ENCODE measurements at regions not wholly inside any gene's neighbourhood (a gene's known extent, or its start where the extent isn't known, plus 50 kb on each side); places are given as distances from the start of the nearest gene placed in this dataset.

- ATAC-seq (no peak), DNase-seq (no peak)
- Histone ChIP-seq H3K4me1 (no peaks in the 10 kb centered on the region), H3K27ac (no peak overlapping the region), H3K9me3 (no peaks in the 10 kb centered on the region), H3K4me3 (no peak overlapping the region), H3K36me3 (no peaks in the 10 kb centered on the region), H3K27me3 (no peaks in the 10 kb centered on the region)
- intact Hi-C loops (cut with DNase I), result no loop called here
- TF ChIP-seq, protein P1, sequence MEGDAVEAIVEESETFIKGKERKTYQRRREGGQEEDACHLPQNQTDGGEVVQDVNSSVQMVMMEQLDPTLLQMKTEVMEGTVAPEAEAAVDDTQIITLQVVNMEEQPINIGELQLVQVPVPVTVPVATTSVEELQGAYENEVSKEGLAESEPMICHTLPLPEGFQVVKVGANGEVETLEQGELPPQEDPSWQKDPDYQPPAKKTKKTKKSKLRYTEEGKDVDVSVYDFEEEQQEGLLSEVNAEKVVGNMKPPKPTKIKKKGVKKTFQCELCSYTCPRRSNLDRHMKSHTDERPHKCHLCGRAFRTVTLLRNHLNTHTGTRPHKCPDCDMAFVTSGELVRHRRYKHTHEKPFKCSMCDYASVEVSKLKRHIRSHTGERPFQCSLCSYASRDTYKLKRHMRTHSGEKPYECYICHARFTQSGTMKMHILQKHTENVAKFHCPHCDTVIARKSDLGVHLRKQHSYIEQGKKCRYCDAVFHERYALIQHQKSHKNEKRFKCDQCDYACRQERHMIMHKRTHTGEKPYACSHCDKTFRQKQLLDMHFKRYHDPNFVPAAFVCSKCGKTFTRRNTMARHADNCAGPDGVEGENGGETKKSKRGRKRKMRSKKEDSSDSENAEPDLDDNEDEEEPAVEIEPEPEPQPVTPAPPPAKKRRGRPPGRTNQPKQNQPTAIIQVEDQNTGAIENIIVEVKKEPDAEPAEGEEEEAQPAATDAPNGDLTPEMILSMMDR (IDR thresholded peaks at IDR 0.05), result no peak
Observed at GRCh38 chr13:81425286-81425685, 1084.4 kb upstream of the SPRY2 start.

DNA sequence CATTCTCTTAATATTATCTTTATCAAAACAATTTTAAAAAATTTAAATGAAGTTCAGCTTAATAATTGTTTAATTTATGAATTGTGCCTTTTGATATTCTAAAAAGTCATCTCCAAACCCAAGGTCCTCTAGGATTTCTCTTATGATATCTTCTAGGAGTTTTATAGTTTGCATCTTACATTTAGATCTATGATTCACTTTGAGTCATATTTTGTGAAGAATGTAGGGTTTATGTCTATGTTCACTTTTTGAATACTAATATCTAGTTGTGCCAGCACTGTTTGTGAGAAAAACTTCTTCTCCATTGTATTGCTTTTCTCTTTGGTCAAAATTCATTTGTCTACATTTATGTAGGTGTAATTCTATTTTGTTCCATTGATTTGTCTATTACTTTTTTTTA is 1068.4 kb upstream of the SPRY2 start:
- Histone ChIP-seq H3K4me1 (no peaks in the 10 kb centered on the region), H3K36me3 (no peaks in the 10 kb centered on the region), H3K9me3 (no peaks in the 10 kb centered on the region), H3K27me3 (no peaks in the 10 kb centered on the region), H3K4me3 (no peak overlapping the region), H3K27ac (no peak overlapping the region)
- no peak for ATAC-seq
- DNase-seq, result no peak
- TF ChIP-seq, protein P1 (IDR thresholded peaks at IDR 0.05), result no peak
- intact Hi-C loops (cut with DNase I), result no loop called here

- no peaks in the 10 kb centered on the region for H3K9me3 ChIP-seq
Observed at GRCh38 chr13:81408647-81409046, 1067.7 kb upstream of the SPRY2 start.

GRCh38 chr13:81406639-81407292 is 1065.8 kb upstream of the SPRY2 start:
- no peaks in the 10 kb centered on the region for H3K9me3 ChIP-seq
- H3K27ac ChIP-seq, result no peak overlapping the region
- ATAC-seq (no peak), DNase-seq (no peak)
- no peak overlapping the region for H3K4me3 ChIP-seq
- H3K4me1 ChIP-seq, result no peaks in the 10 kb centered on the region
- TF ChIP-seq, protein P1 (IDR thresholded peaks at IDR 0.05), result no peak
- no peaks in the 10 kb centered on the region for H3K36me3 ChIP-seq
- H3K27me3 ChIP-seq, result no peaks in the 10 kb centered on the region
- intact Hi-C loops (cut with DNase I), result no loop called here

More at GRCh38 chr13:81408647-81409046, 1067.7 kb upstream of the SPRY2 start:
- ATAC-seq, result no peak
- intact Hi-C loops (cut with DNase I), result no loop called here
- no peak for DNase-seq
- H3K27me3 ChIP-seq, result no peaks in the 10 kb centered on the region
- TF ChIP-seq, protein P1 (IDR thresholded peaks at IDR 0.05), result no peak
- no peaks in the 10 kb centered on the region for H3K36me3 ChIP-seq
- no peak overlapping the region for H3K4me3 ChIP-seq
- H3K4me1 ChIP-seq, result no peaks in the 10 kb centered on the region
- no peak overlapping the region for H3K27ac ChIP-seq

GRCh38 chr13:81406022-81406421 is 1065.1 kb upstream of the SPRY2 start:
- Histone ChIP-seq H3K9me3 (no peaks in the 10 kb centered on the region), H3K4me1 (no peaks in the 10 kb centered on the region), H3K27ac (no peak overlapping the region), H3K27me3 (no peaks in the 10 kb centered on the region), H3K4me3 (no peak overlapping the region), H3K36me3 (no peaks in the 10 kb centered on the region)
- intact Hi-C loops (cut with DNase I), result no loop called here
- no peak for ATAC-seq
- no peak for DNase-seq
- TF ChIP-seq, protein P1 (IDR thresholded peaks at IDR 0.05), result no peak

GRCh38 chr13:81396192-81396591 is 1055.3 kb upstream of the SPRY2 start:
- TF ChIP-seq, protein P1 (IDR thresholded peaks at IDR 0.05), result no peak
- H3K27ac ChIP-seq, result no peak overlapping the region
- intact Hi-C loops (cut with DNase I), result no loop called here
- ATAC-seq (no peak), DNase-seq (no peak)
- H3K27me3 ChIP-seq, result no peaks in the 10 kb centered on the region
- H3K4me1 ChIP-seq, result no peaks in the 10 kb centered on the region
- no peaks in the 10 kb centered on the region for H3K9me3 ChIP-seq
- H3K4me3 ChIP-seq, result no peak overlapping the region
- H3K36me3 ChIP-seq, result no peaks in the 10 kb centered on the region
